GM12873 (cell line): ENCODE measurements at regions not wholly inside any gene's neighbourhood (a gene's known extent, or its start where the extent isn't known, plus 50 kb on each side); places are given as distances from the start of the nearest gene placed in this dataset.

Source experiments
- TF ChIP-seq, protein P1 (sequence below): IDR thresholded peaks from 2 replicates; pipeline ENCODE4 v1.5.1; 2012; ENCODE audit warnings: low read depth, mild to moderate bottlenecking, moderate library complexity, low read length, control low read depth; ENCODE audit not compliant: insufficient read depth; ENCODE audit errors: missing control alignments

DNA sequence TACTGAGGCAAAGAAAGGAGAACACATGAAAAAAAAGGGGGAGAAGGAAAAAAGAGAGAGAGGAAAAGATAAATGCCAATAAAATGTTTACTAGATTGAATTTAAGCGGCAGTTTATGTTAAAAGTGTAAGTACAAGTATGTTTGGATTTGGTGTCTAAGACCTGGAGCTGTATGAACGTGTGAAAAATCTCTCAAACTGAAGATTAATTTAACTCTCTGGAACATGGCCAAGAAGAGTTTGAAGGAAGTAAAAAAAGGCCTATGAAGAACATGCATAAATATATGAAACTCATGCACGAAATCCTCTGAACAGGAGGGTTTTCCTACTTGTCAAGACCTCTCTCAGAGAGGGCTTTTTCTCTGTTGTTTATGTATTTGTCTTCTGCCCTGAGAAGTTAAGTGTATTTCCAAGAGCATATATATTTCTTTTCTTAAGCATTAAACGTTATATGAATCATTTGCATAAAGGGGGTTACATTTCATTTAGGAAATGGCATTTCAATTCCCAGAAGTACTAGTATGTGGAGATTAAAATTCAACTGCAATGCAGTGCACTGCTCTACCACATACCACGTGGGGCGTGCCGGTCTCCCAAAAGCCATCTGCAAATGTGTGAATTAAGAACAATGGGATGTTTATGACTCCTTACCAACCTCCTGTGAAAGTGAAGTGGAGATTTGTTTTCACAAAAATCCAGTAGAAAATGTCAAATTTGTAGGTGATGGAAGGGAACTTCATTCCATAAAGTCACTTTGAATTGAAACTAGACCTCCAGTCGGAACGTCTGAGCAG lies 281.1 kb upstream of the TRIB2 start:
- TF ChIP-seq, protein P1, sequence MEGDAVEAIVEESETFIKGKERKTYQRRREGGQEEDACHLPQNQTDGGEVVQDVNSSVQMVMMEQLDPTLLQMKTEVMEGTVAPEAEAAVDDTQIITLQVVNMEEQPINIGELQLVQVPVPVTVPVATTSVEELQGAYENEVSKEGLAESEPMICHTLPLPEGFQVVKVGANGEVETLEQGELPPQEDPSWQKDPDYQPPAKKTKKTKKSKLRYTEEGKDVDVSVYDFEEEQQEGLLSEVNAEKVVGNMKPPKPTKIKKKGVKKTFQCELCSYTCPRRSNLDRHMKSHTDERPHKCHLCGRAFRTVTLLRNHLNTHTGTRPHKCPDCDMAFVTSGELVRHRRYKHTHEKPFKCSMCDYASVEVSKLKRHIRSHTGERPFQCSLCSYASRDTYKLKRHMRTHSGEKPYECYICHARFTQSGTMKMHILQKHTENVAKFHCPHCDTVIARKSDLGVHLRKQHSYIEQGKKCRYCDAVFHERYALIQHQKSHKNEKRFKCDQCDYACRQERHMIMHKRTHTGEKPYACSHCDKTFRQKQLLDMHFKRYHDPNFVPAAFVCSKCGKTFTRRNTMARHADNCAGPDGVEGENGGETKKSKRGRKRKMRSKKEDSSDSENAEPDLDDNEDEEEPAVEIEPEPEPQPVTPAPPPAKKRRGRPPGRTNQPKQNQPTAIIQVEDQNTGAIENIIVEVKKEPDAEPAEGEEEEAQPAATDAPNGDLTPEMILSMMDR = no peak

- TF ChIP-seq, protein P1 = no peak
Measured at GRCh38 chr2:12436483-12436882, 280.3 kb upstream of the TRIB2 start.

DNA sequence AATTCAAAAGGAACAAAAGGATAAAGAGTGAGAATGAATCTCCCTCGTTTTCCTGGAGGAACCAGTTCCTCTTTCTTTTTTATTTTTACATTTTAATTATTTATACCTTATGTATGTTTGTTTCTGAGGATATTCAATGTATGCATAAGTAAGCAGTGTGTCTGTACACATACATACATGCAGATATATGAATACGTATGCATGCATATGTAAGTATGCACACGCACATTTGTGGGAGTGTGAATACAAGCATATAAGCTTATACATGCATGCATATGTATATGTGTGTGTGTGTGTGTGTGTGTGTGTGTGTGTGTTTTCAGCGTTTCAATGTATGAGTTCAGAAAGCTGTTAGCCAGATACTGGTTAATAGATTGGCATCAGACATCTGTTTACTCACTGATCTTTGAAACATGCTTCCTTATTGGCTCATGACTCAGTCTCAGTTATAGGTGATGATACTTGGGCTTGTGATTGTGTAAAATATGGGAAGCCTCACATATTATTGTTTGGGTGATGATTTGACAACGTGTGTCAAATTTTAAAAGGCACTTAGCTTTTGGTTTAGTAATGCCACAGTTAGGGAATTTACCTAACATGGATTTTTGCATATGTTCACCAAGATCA lies 279.7 kb upstream of the TRIB2 start:
- TF ChIP-seq, protein P1 = no peak

- TF ChIP-seq, protein P1 = no peak
Measured at GRCh38 chr2:12440731-12441130, 276.0 kb upstream of the TRIB2 start.

- TF ChIP-seq, protein P1 = no peak
Measured at GRCh38 chr2:12441750-12442475, 274.8 kb upstream of the TRIB2 start.

DNA sequence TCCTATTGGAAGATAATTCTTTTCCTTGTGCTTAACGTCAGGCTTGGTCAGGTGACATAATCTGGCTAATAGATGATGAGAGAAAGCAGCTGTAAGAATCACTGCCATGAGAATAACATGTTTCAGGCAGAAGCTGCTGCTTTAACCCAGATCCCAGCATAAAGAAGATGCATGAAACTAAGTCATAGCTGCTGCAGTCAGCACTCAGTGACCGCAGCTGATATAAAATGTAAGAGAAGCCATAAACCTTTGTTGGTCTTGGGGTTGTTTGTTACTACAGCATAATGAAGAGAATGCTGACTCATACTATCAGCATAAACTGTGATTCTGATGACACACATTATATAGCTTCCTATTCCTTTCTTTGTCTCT lies 274.3 kb upstream of the TRIB2 start:
- TF ChIP-seq, protein P1 = no peak

- TF ChIP-seq, protein P1 = no peak
Measured at GRCh38 chr2:12448846-12449505, 267.8 kb upstream of the TRIB2 start.
